GM19328 (cell line): ENCODE measurements at regions not wholly inside any gene's neighbourhood (a gene's known extent, or its start where the extent isn't known, plus 50 kb on each side); places are given as distances from the start of the nearest gene placed in this dataset.

ENCODE experiments used
- ATAC-seq: cut with Tn5 transposase; IDR thresholded peaks from one replicate; pipeline ENCODE4 v1.9.1; 2021; ENCODE audit warnings: mild to moderate bottlenecking, moderate library complexity; ENCODE audit not compliant: unreplicated experiment

DNA sequence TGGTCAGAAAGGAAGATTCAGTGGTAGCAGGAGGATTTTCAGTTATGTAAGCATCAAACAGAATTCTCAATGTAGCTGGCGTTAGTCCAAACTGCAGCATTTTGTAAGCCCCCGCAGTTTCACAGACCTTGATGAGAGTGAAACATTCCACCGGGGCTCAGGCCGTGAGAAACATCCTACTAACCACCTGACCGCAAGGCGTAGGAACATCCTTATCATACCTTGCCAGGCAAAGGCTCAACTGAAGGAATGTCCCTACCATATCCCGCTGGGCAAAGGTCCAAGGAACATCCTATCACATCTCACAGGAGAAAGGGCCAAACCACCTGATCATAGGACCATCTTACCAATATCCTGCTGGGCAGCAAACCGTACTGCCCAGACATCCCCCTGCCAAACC is 624.8 kb upstream of the TMEM132C start:
- ATAC-seq: no peak

DNA sequence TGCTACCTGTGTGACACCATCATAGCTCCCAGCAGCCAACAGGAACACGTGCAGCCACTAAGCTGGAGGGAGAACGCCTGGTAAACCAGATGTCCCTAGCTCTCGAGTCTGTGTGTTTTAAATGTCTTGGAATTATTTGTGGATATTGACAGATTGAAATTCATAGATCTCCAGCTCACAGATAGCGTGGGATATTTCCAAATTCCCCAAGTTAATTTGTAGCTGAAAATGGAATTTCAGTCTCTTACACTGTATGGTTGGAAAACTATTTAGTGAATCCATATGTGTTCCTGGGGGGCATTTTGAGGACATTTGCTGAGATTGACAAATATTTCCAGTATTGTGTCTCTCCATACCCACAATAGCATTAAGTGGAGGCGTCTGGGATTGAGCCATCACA is 618.6 kb upstream of the TMEM132C start:
- ATAC-seq: no peak

DNA sequence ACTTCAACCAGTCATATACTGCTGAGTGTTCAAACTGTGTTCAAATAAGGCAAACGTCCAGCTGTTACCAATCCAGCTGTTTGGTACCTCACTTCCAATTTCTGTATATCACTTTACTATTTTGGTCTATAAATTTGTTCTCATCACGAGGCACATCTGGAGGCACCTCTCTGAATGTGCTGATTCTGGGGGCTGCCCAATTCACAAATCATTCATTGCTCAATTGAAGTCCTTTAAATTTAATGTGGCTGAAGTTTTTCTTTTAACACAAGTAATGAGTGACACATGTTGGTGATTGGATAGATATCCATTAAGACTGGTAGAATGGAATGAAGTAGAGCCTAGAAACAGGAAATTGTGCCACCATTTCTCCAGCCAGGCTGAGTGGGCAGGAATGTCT is 617.0 kb upstream of the TMEM132C start:
- ATAC-seq: no peak

DNA sequence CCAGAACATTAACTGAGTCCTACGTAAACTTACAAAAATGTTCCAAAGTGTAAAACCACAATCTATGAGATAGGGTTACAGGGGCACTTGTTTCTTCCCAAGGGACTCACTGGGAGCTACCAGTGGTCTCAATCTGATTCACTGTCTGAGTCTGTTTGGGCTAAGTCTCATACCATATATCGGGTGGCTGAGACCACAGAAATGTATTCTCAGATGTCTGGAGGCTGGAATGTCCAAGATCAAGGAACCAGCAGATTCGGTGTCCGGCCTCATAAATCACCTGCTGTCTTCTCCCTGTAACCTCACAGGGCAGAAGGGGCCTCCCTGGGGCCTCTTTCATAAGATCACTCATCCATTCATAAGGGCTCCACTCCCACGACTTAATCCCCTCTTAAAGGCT is 616.3 kb upstream of the TMEM132C start:
- ATAC-seq: no peak

DNA sequence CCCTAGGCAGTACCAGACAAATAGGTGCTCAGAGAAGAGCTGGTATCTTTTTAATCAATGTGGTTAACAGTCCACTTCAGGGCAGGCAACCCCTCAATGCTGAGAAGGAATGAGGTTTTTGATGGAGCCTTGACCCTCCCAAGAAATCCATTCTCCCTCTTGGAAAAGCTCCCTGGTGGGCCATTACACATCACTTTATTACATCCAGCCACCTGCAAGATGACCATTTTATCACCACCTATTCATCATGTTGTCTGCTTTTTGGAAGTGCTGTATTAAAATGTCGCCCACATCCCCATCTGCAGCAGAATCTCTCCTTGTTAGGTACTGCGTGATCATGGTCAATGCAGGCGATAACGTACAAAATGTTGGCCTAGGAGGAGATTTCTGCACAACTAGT is 614.7 kb upstream of the TMEM132C start:
- no peak for ATAC-seq

DNA sequence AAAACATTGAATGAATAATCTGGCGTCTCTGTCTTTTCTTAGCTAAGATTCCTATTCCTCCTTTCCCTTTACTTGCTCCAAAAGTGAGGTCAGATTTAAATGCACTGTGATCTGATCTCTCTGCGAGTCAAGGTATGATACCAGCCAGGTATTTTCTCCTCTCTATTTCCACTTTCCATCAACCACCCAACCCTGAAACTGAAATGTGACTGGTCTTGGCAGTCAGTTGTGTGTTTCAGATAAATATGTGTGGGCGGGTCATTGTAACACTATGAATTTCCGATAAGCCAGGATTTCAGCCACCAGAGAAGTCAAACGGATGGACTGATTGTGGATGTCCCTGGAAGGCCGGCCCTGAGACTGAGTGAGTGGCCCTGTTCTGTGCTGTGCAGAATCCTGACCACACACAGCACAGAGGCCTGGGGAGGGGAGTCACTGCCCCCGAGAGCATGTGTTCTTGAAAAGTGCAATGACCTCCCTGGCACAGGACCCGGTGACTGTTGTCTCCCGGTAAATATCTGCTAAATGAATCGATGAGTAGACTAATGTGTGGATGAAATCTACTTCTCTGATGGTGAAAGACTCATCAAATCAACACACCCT is 612.5 kb upstream of the TMEM132C start:
- ATAC-seq: no peak

DNA sequence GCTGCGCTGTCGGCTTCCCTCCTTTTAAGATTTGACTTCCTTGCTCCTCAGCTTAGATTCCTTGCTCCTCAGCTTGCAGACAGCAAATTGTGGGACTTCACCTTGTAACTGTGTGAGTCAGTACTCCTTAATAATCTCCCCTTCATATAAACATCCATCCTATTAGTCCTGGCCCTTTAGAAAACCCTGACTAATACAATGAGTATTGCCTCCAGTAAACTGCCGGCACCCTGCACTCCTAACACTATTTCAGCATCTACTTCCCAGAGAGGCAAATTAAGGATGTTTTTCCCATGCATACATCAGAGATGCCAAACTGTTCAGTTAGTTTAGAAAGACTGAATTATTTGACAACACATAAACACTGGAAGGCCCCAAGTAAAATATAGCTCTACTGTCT is 611.3 kb upstream of the TMEM132C start:
- no peak for ATAC-seq

DNA sequence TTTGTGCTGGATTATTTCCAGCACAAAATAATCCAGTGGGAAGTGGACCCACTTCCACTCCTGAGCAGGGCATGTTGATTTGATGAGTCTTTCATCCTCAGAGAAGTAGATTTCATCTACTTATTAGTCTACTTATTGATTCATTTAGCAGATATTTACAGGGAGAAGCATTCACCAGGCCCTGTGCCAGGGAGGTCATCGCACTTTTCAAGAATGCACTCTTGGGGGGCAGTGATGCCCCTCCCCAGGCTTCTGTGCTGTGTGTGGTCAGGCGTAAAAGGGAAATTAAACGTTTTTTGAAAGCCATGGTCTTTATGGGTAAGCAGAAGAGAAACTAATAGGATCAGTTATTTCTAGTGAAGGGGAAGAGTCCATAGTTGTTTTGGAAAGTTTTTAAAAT is 610.7 kb upstream of the TMEM132C start:
- no peak for ATAC-seq

DNA sequence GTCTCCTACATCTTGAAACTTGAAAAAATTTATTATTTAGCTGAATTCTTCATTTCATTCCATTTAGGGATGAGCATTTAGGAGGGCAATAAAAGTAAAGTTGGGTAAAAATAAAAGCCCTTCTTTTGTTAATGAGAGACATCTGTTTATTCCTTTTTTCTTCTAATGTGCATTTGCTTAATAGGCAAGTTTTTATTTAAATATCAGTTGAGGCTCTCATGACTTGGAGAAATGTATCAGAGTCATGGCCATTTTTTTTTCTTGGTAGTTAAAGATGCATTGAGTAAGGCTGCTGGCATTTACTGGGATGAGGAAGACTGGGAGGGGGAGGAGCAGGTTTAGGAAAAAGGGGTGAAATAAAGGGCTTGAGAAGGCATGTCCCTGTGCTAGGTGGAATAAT is 609.9 kb upstream of the TMEM132C start:
- ATAC-seq: no peak

DNA sequence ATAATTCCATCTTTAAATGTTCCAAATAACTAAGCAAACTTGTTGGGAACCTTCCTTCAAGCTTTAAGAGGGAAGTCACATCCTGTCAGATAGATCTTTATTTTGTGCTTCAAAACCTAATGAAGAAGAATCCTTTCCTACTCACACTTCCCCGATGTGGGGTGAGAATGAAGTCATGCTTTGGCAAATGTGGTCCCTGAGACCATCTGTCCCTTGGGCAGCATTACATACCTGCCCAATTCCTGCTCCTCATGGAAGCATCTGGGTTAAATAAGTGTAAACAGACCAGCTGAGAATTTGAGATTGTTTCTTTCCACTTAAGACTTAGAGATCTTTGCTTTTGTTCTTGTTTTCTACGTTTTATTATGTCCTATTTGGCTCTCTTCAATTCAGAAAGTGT is 606.0 kb upstream of the TMEM132C start:
- ATAC-seq: no peak

DNA sequence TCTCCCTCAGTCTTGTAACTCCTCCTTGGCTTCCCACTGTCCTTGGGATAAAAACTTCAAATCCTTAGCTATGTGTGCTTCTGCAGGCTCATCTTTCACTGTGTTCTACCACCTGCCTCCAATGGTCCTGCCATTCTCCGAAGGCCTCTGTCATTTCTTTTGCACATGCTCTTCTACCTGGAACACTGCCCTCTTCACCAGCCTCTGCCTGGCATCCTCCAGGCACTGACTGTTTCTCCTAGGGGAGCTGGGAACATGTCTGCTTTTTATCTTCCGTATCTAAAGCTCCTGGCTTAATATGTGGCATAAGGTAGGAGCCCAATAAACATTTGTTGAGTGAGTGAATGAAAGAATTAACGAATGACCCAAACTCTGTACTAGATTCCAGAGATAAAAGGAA is 603.3 kb upstream of the TMEM132C start:
- ATAC-seq: no peak

DNA sequence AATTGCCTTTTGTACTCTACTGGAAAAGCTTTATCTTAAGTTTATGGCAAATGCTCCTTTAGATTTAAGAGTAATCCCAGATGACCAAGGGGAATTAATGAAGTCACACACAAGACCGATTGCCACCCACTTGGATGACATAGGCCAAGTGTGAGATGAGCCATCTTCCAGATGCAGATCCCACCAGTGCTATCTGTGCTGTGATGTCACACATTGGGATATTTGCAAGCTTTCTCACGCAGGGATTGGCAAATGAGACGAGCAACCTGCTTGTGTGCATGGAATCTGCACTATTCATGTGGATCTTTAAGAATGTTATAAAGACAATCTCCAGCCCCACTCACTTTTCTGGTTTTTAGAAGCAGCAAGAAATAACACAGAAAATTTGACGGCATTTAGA is 602.1 kb upstream of the TMEM132C start:
- ATAC-seq: no peak

DNA sequence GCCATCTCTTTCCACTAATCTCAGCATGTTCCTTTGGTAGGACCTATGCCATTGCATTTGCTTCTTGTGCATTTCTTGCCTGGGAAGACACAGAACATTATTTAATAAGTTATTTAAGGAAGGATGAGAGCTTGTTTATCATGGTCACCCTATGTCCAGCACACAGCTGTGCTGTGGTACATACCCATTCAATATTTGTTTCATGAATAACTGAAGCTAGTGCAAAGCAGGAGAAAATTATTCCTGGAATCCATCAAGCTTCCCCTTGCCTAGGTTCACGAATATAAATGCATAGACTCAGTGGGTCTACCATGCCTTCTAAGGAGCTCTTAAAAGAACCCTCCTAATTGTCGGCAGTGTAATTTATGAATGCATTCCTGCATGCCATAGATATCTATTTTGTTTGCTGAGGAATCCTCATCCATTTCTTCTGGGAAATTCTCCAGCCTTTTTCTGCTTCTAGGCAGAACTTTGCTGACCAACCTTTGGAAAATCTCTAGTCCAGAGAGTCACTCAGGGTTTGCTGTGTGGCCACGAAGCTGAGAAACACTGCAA is 599.8 kb upstream of the TMEM132C start:
- ATAC-seq: no peak

DNA sequence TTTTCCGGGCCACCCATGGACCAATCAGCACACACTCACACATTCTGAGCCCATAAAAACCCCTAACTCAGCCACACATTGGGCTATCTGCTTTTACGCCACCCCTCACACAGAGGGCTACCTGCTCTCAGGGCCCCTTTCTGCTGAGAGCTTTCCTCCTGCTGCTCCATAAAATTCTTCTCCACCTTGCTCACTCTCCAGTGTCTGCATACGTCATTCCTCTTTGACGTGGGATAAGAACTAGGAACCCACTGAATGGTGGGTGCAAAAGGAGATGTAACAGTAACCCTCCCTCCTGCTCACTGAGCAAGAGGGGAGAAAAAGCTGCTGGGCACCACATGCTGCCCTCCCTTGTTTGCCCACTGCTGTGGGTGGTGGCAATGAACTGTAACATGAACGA is 596.7 kb upstream of the TMEM132C start:
- ATAC-seq: no peak

DNA sequence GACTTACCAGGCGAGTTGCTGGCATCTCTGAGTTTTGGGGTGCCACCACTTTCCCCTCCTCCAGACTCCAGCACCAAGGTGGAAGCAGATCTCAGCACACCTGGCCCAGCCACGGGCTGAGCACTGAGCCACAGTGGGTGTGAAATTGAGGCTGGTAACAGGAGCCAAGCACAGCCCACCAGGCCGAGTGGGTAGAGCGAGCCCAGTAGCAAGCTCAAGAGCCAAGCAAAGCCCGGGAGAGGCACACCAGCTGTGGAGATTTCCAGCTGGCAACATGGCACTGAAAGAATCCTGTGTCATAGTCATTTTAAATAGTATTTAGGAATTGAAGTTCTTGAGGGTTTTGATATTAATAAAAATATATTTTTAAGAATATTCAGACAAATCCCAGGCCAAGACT is 596.2 kb upstream of the TMEM132C start:
- ATAC-seq: no peak

DNA sequence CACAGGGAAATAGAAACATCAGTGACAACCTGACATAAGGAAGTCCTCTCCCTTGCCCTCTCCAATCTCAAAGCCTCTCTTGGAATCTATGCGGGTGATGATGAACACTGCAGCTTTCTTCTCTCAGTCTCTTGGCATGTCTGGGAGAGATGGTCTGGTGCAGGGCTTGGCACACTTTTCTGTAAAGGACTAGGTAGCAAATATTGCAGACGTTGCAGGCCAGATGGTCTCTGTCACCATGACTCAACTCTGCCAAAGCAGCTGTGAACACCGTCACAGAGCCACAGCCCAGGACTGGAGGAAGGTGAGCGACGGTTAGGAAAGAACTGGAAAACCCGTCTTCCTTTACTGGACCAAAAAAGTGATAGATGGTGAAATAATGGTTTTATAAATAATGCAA is 591.0 kb upstream of the TMEM132C start:
- ATAC-seq: no peak

DNA sequence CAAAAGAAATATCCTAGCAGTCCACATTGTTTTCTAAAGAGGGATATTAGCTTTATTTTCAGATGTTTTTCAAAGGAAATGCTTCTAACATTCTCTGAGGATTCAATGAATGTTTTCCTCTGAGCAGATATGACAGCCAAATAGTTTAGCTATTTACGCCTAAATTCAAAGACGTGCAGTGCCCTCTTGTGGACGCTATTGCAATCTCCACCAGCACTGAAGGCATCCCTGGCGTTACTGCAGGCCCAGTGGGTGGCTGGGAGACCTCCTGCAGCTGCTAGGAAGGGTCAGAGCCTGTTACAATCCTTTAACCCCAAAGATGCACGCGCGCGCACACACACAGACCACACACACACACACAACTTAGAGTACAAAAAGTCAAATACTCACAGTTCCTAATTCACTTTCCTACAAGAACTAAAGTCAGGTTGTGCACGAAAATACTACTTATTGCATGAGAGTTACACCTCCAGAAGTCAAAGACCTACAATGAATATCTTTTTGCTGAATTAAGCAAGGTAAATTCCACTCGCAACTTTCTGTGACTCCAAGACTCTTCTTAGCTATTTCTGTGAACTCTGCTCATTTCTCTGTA is 589.3 kb upstream of the TMEM132C start:
- no peak for ATAC-seq

DNA sequence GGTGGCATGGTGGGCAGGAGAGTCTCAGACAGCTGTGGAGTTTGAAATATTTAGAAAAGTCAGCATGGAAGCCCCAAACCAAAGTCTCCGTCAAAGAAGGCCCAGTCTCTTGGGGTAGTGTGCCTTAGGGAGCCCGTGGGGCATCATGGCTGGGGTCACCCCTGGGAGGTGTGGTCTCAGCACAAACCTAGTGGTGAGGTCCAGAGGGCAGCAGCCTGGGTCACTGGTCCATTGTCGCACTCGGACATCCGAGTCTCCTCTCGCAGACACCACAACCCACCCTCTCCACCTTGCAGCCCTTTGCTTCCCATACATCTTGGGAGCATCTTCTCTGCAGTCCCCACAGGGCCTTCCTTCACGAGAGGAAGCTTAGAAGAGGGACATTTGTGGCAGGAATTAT is 588.0 kb upstream of the TMEM132C start:
- ATAC-seq: no peak

DNA sequence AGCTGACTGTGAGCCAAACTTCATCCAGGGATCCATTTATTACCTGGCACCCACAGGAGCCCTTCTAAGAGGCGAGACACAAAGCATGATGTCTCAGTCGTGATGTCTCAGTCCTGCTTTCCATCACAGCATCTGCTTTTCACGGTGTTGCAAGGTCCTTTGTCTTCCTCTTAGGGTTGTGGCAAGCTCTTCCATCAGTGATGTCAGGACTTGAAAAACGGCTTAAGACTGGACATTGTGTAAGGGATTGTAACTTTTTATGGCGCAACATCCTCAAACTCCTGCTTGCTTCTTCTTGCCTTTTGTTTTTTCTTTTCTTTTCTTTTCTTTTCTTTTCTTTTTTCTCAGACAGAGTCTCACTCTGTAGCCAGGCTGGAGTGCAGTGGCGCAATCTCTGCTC is 586.5 kb upstream of the TMEM132C start:
- ATAC-seq: no peak

DNA sequence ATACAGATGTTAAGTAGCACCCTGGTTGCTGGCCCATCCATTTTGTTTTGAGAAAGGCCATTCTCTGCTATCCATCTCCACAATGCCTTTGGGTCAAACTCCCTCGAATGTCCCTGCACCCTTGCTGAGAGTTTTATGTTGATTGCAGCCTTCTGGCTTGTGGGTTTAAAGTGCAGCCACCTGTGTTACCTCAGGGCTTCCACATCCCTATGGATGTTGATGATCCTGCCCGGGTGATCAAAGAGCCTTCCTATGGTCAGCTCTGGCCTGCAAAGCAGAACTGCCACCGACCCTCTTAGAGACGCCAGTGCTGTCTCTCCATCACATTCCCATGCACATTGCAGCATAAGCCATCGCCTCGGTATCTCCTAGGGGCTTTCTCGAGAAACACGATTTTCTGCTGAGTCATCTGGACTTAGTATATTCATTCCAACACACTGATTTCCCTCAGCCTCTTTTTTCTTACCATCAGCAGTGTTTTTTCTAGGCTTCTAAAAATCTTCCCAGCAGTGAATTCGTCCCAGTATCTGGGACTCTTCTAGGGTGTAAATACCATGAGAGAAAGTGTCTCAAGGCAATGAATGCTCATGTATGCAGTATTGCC is 585.7 kb upstream of the TMEM132C start:
- no peak for ATAC-seq

DNA sequence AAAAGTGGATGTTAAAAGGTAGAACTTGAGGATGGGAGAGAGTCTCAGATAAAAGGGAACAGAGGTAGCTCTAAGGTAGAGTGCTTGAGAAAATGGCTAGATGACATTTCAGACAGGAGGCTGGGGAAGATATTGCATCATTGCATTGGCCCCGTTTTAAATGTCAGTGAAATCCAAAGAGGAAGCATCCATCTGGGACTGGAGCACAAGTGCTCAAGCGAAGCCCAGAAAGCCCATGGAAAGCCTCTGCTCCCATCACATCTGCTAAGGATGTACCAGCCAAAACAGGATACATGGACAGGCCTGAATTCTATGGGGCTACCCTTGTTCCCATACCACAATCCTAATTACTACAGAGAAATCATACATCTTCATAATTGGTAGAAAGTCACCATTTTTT is 581.5 kb upstream of the TMEM132C start:
- ATAC-seq: no peak

DNA sequence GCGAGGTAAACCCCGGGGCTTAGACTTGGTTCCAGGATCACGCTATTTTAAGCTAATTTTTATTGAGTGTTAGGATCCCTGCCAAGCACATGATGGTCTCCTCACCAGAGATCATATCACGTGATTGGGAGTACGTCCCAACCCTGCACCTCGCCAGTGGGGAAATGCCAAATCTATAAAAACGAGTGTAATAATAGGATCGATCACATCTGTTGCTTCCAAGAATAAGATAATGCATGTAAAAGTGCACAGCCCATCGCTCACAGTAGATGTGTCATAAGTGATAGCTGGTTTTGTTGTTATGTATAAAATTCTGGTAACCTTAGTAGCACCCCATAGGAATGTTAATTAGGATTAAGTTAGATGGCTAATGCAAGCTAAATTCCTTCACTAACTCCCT is 581.0 kb upstream of the TMEM132C start:
- no peak for ATAC-seq

DNA sequence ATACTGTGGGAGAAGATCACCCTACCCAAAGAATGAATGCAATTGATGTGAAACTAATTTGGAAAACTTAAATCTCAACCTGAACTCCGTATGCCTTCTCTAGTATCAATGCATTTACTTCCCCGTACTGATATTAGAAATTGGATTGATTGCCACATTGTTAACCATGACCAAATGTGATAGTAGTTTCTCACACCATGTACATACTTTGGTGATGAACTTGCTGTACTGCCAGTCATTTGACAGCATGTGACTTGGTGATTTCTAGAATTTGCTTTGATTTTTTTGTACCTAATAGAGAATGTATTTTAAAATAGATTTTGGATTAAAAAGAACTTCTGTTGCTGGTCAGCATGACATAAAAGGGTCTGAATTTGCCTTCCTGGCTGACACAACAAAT is 579.8 kb upstream of the TMEM132C start:
- ATAC-seq: no peak
